ENCODE measurements at regions not wholly inside any gene's neighbourhood (a gene's known extent, or its start where the extent isn't known, plus 50 kb on each side); places are given as distances from the start of the nearest gene placed in this dataset.

- H3K9me3 ChIP-seq, result no peaks in the 10 kb centered on the region
- no peaks in the 10 kb centered on the region for H3K27me3 ChIP-seq
- no peak overlapping the region for H3K4me3 ChIP-seq
- intact Hi-C loops (cut with DNase I; ENCODE audit: low total_unique reads), result no loop called here
- H3K4me1 ChIP-seq, result no peaks in the 10 kb centered on the region
- no peaks in the 10 kb centered on the region for H3K36me3 ChIP-seq
- no peak for TF ChIP-seq CTCF (IDR thresholded peaks at IDR 0.05)
- no peak for TF ChIP-seq POLR2A (IDR thresholded peaks at IDR 0.05)
- DNase-seq, result no peak
- peak overlapping the region in 1 of 2 donors; percentile 80 for H3K27ac ChIP-seq
These were observed 171.9 kb upstream of the SULF2 start for GRCh38 chr20:47957135-47957534.

DNA sequence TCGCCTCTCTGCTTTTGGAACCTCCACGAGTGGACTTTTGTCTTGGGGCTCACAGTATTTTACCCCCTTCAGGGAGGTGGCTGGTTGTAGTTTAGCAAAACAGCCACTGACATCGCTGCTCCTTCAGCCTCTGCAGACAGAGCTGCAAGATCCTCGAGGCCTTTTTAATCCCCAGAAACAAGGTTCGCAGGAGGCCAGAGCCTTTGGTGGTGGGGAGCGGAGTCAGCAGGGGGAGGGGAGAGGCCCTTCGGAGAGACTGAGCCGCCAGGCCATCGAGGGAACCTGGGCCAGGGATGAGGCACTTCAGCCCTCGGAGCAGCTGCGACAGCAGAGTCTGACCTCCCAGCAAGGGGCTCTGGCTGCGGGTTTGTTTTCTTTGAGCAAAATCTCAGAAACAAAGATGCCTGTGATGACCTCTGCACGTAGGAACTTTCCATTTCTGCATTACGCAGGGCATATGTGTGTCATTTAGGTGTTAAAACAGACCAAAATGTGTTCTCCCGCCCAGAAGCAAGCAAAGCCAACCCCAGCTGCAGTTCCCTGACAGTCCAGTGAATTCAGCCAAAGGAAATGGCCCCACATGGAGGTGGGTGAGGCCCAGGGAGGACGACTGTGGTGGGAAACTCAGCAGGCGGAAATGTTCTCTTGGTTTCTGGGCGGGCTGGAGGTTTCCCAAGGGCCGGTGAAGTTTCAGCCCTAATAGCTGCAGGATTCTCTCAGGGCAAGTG, 171.2 kb upstream of the SULF2 start:
- peak in 1 of 2 donors; percentile 42 for DNase-seq
- H3K4me1 ChIP-seq, result no peaks in the 10 kb centered on the region
- TF ChIP-seq CTCF (IDR thresholded peaks at IDR 0.05) (no peak), POLR2A (IDR thresholded peaks at IDR 0.05) (no peak)
- no peak overlapping the region for H3K4me3 ChIP-seq
- H3K36me3 ChIP-seq, result no peaks in the 10 kb centered on the region
- no peaks in the 10 kb centered on the region for H3K27me3 ChIP-seq
- no peak overlapping the region for H3K27ac ChIP-seq
- intact Hi-C loops (cut with DNase I; ENCODE audit: low total_unique reads), result no loop called here
- H3K9me3 ChIP-seq, result no peaks in the 10 kb centered on the region

DNA sequence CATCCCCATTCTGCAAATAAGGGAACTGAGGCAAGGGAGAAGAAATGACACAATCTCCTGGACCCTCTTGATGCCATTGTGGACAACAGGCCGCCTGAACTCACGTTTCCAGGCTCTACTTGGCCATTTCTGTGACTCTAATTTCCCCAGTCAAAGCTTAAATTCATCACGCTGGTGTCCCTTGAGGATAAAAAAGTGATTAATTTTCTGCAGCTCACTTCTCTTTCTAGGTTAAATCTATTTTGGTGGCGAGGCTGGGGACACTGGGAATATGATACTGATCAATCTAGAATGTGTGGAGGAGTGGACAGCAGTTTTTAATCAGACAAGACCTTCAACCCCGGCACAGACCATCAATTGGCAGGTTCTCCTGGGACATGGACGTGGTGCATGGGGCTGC, 168.2 kb upstream of the SULF2 start:
- intact Hi-C loops (cut with DNase I; ENCODE audit: low total_unique reads), result no loop called here
- no peaks in the 10 kb centered on the region for H3K36me3 ChIP-seq
- H3K27me3 ChIP-seq, result no peaks in the 10 kb centered on the region
- H3K4me1 ChIP-seq, result no peaks in the 10 kb centered on the region
- H3K4me3 ChIP-seq, result no peak overlapping the region
- TF ChIP-seq CTCF (IDR thresholded peaks at IDR 0.05) (no peak), POLR2A (IDR thresholded peaks at IDR 0.05) (no peak)
- no peak for DNase-seq
- H3K9me3 ChIP-seq, result no peaks in the 10 kb centered on the region
- H3K27ac ChIP-seq, result no peak overlapping the region

DNA sequence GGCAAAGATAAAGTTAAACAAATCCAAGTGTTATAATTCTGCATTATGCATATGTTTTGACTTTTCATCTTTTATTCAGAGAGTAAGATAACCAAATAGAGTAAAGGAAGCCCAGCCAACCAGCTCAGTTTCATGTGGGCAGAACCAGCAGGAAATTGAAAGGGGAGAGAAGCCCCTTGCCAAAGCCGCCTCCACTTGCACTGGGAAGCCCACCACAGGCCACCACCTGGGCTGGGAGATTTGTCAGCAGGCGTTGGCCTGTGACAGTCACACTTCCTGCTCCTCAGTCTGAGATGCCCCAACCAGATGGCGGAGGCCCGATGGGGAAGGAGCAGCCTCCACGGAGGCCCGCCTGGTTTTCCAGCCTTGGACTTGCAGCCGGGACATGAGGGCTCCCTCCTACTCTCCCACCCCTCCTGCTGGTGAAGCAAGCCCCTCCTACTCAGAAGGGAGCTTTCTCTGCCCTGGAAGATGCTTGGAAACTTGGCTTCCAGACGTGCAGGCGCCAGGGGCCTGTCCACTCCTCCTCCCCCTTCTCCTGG, 166.8 kb upstream of the SULF2 start:
- Histone ChIP-seq H3K4me1 (no peaks in the 10 kb centered on the region), H3K9me3 (no peaks in the 10 kb centered on the region), H3K27ac (no peak overlapping the region), H3K27me3 (no peaks in the 10 kb centered on the region), H3K36me3 (no peaks in the 10 kb centered on the region), H3K4me3 (no peak overlapping the region)
- no peak for TF ChIP-seq CTCF (IDR thresholded peaks at IDR 0.05)
- DNase-seq, result no peak
- intact Hi-C loops (cut with DNase I; ENCODE audit: low total_unique reads), result no loop called here

DNA sequence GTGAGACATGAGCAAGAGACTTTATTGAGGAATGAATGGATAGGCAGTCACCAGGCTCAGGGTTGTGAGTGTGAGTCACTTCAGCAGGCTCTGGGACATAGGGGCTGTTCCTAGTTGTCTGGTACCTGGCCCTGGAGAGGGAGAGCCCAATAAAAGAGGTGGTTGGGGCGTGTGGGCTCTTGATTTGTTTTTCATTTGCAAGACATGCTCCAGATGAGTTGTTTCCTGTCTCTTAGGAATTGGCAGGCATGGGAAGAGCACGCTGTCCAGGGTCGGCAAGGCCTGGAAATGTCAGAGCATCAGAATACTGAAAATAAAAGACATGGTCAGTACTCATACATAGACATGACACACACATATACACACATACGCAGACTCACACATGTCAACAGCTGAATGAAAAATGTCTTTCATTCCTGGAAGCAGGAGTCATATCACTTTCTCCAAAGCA, 166.3 kb upstream of the SULF2 start:
- intact Hi-C loops (cut with DNase I; ENCODE audit: low total_unique reads), result no loop called here
- TF ChIP-seq POLR2A (IDR thresholded peaks at IDR 0.05) (no peak), CTCF (IDR thresholded peaks at IDR 0.05) (no peak)
- no peaks in the 10 kb centered on the region for H3K36me3 ChIP-seq

More for the DNA sequence above, 166.3 kb upstream of the SULF2 start:
- no peaks in the 10 kb centered on the region for H3K27me3 ChIP-seq
- H3K9me3 ChIP-seq, result no peaks in the 10 kb centered on the region
- peak overlapping the region in 1 of 2 donors; percentile 17 for H3K27ac ChIP-seq
- no peaks in the 10 kb centered on the region for H3K4me1 ChIP-seq
- H3K4me3 ChIP-seq, result no peak overlapping the region
- no peak for DNase-seq
